CD14-positive monocyte (primary cell): ENCODE measurements at regions not wholly inside any gene's neighbourhood (a gene's known extent, or its start where the extent isn't known, plus 50 kb on each side); places are given as distances from the start of the nearest gene placed in this dataset.

Experiments used
- DNase-seq, 3 donors: peaks; one replicate each; pipeline ENCODE4 v3.0.0-alpha.2; 2011 to 2022
- H2AFZ ChIP-seq: 2 replicates; pipeline ENCODE4 v1.6.0; 2012; ENCODE audit warnings: mild to moderate bottlenecking, low read depth, low read length, inconsistent platforms; ENCODE audit not compliant: insufficient read depth, poor library complexity, severe bottlenecking
- H3K27ac ChIP-seq, 2 donors: 1 replicate in 1 of 2; 2 replicates in 1 of 2; pipeline ENCODE4 v1.5.1; 2012 to 2013; ENCODE audit warnings: low read length in 2 of 2, control low read depth in 1 of 2, inconsistent platforms in 1 of 2, low read depth in 1 of 2, mild to moderate bottlenecking in 1 of 2
- H3K27me3 ChIP-seq, 2 donors: one replicate each; pipeline versions ENCODE4 v1.6.0 to v1.6.1; 2011 to 2013; ENCODE audit warnings: low read length in 2 of 2; ENCODE audit not compliant: control insufficient read depth in 2 of 2, insufficient read depth in 2 of 2
- H3K36me3 ChIP-seq, 2 donors: replicated peaks in 1 of 2; 1 replicate in 1 of 2; 2 replicates in 1 of 2; pipeline versions ENCODE4 v1.5.1 to v1.6.1; 2012 to 2013; ENCODE audit warnings: low read length in 2 of 2, control low read depth in 1 of 2, inconsistent platforms in 1 of 2, mild to moderate bottlenecking in 1 of 2; ENCODE audit not compliant: insufficient read depth in 2 of 2, control insufficient read depth in 1 of 2
- H3K4me1 ChIP-seq, 2 donors: 1 replicate in 1 of 2; 2 replicates in 1 of 2; pipeline versions ENCODE4 v1.5.1 to v1.6.1; 2012 to 2013; ENCODE audit warnings: low read length in 2 of 2, control low read depth in 1 of 2, inconsistent platforms in 1 of 2, mild to moderate bottlenecking in 1 of 2, moderate library complexity in 1 of 2; ENCODE audit not compliant: insufficient read depth in 2 of 2, control insufficient read depth in 1 of 2
- H3K4me2 ChIP-seq: replicated peaks from 2 replicates; pipeline ENCODE3; 2012; ENCODE audit warnings: low read length, moderate library complexity, mild to moderate bottlenecking; ENCODE audit not compliant: poor library complexity, severe bottlenecking; ENCODE audit errors: extremely low read depth
- H3K4me3 ChIP-seq, 3 experiments: fragments of 200-600 bp in 1 of 3; sonication (generic) in 1 of 3; replicated peaks in 1 of 3; 1 replicate in 2 of 3; 2 replicates in 1 of 3; pipeline ENCODE4 v1.5.1; 2011 to 2013; ENCODE audit warnings: low read length in 3 of 3, mild to moderate bottlenecking in 3 of 3, control low read depth in 2 of 3, low read depth in 2 of 3, inconsistent platforms in 1 of 3, moderate library complexity in 1 of 3
- H3K79me2 ChIP-seq: 2 replicates; pipeline ENCODE4 v1.6.0; 2012; ENCODE audit warnings: mild to moderate bottlenecking, control low read depth, inconsistent platforms, low read length, moderate library complexity; ENCODE audit not compliant: insufficient read depth
- H3K9ac ChIP-seq: 2 replicates; pipeline ENCODE4 v1.6.0; 2017; ENCODE audit warnings: low read length, mild to moderate bottlenecking; ENCODE audit not compliant: insufficient read depth, poor library complexity, severe bottlenecking
- H3K9me3 ChIP-seq, 2 donors: replicated peaks in 1 of 2; 1 replicate in 1 of 2; 2 replicates in 1 of 2; pipeline versions ENCODE4 v1.5.1 to v1.6.1; 2012 to 2013; ENCODE audit warnings: low read length in 2 of 2, control low read depth in 1 of 2; ENCODE audit not compliant: control insufficient read depth in 1 of 2, insufficient read depth in 1 of 2
- H4K20me1 ChIP-seq: 2 replicates; pipeline ENCODE4 v1.6.0; 2012; ENCODE audit warnings: mild to moderate bottlenecking, low read length, control low read depth, moderate library complexity; ENCODE audit not compliant: insufficient read depth
- H3K27ac Mint-ChIP-seq, 7 donors: one replicate each; pipeline ENCODE4 v1.8.0; 2020; ENCODE audit warnings: mild to moderate bottlenecking in 7 of 7, mixed read lengths in 7 of 7, moderate library complexity in 6 of 7, inconsistent platforms in 2 of 7
- H3K27me3 Mint-ChIP-seq, 3 donors: one replicate each; pipeline ENCODE4 v1.8.0; 2021 to 2022; ENCODE audit warnings: low read depth in 3 of 3, mild to moderate bottlenecking in 3 of 3, mixed read lengths in 3 of 3, moderate library complexity in 3 of 3, inconsistent platforms in 1 of 3
- H3K36me3 Mint-ChIP-seq, 2 donors: one replicate each; pipeline ENCODE4 v1.8.0; 2020; ENCODE audit warnings: mixed read lengths in 2 of 2, inconsistent platforms in 1 of 2, mild to moderate bottlenecking in 1 of 2
- H3K4me1 Mint-ChIP-seq: one replicate; pipeline ENCODE4 v1.8.0; 2020; ENCODE audit warnings: mild to moderate bottlenecking, mixed read lengths
- H3K4me3 Mint-ChIP-seq, 2 donors: one replicate each; pipeline ENCODE4 v1.8.0; 2020; ENCODE audit warnings: mild to moderate bottlenecking in 2 of 2, mixed read lengths in 2 of 2, moderate library complexity in 1 of 2
- H3K9me3 Mint-ChIP-seq, 7 donors: one replicate each; pipeline ENCODE4 v1.8.0; 2020 to 2022; ENCODE audit warnings: mixed read lengths in 7 of 7, mild to moderate bottlenecking in 6 of 7, moderate library complexity in 6 of 7, inconsistent platforms in 2 of 7
- CTCF ChIP-seq: fragments of 200-600 bp; IDR thresholded peaks from one replicate; pipeline ENCODE4 v1.8.0; 2022; ENCODE audit warnings: antibody characterized with exemption, mild to moderate bottlenecking
- WGBS: methylation state at CpG from one replicate; pipeline ENCODE4 v1.1.5; 2013; ENCODE audit warnings: missing lambda C conversion rate; ENCODE audit not compliant: insufficient coverage; 5-methylcytosine and 5-hydroxymethylcytosine counted together
- intact Hi-C, 2 donors: fragments of 100-400 bp; cut with micrococcal nuclease; formaldehyde crosslinking; loops; one replicate each; pipeline versions ENCODE4 v1.15.0 to v1.15.1; 2023

- no peak for TF ChIP-seq CTCF
- Histone ChIP-seq H3K9me3 (peaks cover 0 to 6% of the 10 kb centered on the region in 2 donors), H3K4me1 (no peaks in the 10 kb centered on the region), H3K79me2 (no peaks in the 10 kb centered on the region), H3K9ac (no peak overlapping the region), H3K27ac (no peak overlapping the region), H3K36me3 (no peaks in the 10 kb centered on the region), H3K4me2 (no peak overlapping the region), H3K27me3 (no peaks in the 10 kb centered on the region), H3K4me3 (no peak overlapping the region), H4K20me1 (no peaks in the 10 kb centered on the region), H2AFZ (no peak overlapping the region)
- Mint-ChIP-seq H3K36me3 (no peaks in the 10 kb centered on the region), H3K27ac (no peak overlapping the region), H3K27me3 (peaks cover 0 to 2% (median 0%) of the 10 kb centered on the region in 3 donors), H3K9me3 (peaks cover 0 to 6% (median 3%) of the 10 kb centered on the region in 7 donors), H3K4me1 (no peaks in the 10 kb centered on the region), H3K4me3 (no peak overlapping the region)
- WGBS, result no CpG with 5 or more reads among the region's 1 CpG
- intact Hi-C loops, result no loop called here
- no peak for DNase-seq
Measured at GRCh38 chrX:63115196-63115595, 235.9 kb downstream of the SPIN4 start.

GRCh38 chrX:63101879-63102620, 249.1 kb downstream of the SPIN4 start:
- Histone ChIP-seq H3K4me2 (no peak overlapping the region), H3K27ac (no peak overlapping the region), H4K20me1 (no peaks in the 10 kb centered on the region), H3K36me3 (no peaks in the 10 kb centered on the region), H3K4me3 (no peak overlapping the region), H3K9ac (no peak overlapping the region), H2AFZ (no peak overlapping the region), H3K4me1 (no peaks in the 10 kb centered on the region), H3K9me3 (peaks cover 24 to 36% of the 10 kb centered on the region in 2 donors), H3K79me2 (no peaks in the 10 kb centered on the region), H3K27me3 (no peaks in the 10 kb centered on the region)
- Mint-ChIP-seq H3K4me3 (no peak overlapping the region), H3K27me3 (peaks cover 0 to 2% (median 0%) of the 10 kb centered on the region in 3 donors), H3K27ac (peak overlapping the region in 1 of 7 donors; percentile 25), H3K4me1 (no peaks in the 10 kb centered on the region), H3K36me3 (no peaks in the 10 kb centered on the region), H3K9me3 (peaks cover 7 to 19% (median 11%) of the 10 kb centered on the region in 7 donors)
- no peak for DNase-seq
- TF ChIP-seq CTCF, result no peak
- intact Hi-C loops, result no loop called here
- WGBS, result 75% methylated on average over 1 of the region's 8 CpGs
